ENCODE measurements at regions not wholly inside any gene's neighbourhood (a gene's known extent, or its start where the extent isn't known, plus 50 kb on each side); places are given as distances from the start of the nearest gene placed in this dataset.

DNA sequence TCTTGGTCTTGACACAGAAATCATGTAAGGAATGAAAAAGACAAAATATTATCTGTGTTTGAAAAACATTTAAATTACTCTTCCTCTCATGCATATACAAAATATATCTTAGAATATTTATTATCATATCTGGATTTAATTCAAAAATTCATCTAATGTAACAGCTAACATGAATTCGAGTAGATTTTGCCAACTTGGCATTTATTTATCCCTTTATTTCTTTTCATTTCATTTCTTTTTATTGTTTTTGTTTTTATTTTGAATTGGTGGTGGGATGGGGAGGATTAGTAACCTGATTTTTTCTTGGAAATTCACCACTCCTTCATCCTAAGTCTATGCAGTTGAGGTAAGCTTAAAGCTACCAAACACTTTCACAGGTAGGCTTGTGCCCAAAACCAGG is 508.7 kb downstream of the EPHA7 start:
- TF ChIP-seq, protein P1, sequence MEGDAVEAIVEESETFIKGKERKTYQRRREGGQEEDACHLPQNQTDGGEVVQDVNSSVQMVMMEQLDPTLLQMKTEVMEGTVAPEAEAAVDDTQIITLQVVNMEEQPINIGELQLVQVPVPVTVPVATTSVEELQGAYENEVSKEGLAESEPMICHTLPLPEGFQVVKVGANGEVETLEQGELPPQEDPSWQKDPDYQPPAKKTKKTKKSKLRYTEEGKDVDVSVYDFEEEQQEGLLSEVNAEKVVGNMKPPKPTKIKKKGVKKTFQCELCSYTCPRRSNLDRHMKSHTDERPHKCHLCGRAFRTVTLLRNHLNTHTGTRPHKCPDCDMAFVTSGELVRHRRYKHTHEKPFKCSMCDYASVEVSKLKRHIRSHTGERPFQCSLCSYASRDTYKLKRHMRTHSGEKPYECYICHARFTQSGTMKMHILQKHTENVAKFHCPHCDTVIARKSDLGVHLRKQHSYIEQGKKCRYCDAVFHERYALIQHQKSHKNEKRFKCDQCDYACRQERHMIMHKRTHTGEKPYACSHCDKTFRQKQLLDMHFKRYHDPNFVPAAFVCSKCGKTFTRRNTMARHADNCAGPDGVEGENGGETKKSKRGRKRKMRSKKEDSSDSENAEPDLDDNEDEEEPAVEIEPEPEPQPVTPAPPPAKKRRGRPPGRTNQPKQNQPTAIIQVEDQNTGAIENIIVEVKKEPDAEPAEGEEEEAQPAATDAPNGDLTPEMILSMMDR (IDR thresholded peaks at IDR 0.05): no peak
- no peak for TF ChIP-seq POLR2A (IDR thresholded peaks at IDR 0.05)
